Stomach (tissue), 8 donors: ENCODE measurements at regions not wholly inside any gene's neighbourhood (a gene's known extent, or its start where the extent isn't known, plus 50 kb on each side); places are given as distances from the start of the nearest gene placed in this dataset.

Experiments used
- DNase-seq, 2 donors: peaks; one replicate each; pipeline versions ENCODE4 v3.0.0 to v3.0.0-alpha.2; 2013 to 2019
- H3K27ac ChIP-seq, 5 donors: fragments of 200-600 bp in 4 of 5; sonication (generic) in 4 of 5; one replicate each; pipeline ENCODE4 v1.5.1; 2013 to 2019; ENCODE audit warnings: mild to moderate bottlenecking in 1 of 5, moderate library complexity in 1 of 5
- H3K27me3 ChIP-seq, 3 donors: fragments of 200-600 bp; sonication (generic); one replicate each; pipeline ENCODE4 v1.5.1; 2017 to 2019; ENCODE audit warnings: mixed run types in 1 of 3
- H3K36me3 ChIP-seq, 4 donors: fragments of 200-600 bp; sonication (generic); 1 replicate in 3 of 4; 2 replicates in 1 of 4; pipeline ENCODE4 v1.5.1; 2016 to 2019
- H3K4me1 ChIP-seq, 4 donors: fragments of 200-600 bp; sonication (generic); one replicate each; pipeline ENCODE4 v1.5.1; 2016 to 2019
- H3K4me3 ChIP-seq, 4 donors: fragments of 200-600 bp; sonication (generic) in 3 of 4; one replicate each; pipeline ENCODE4 v1.5.1; 2016 to 2019; ENCODE audit warnings: mild to moderate bottlenecking in 1 of 4
- H3K9me3 ChIP-seq, 4 donors: fragments of 200-600 bp; sonication (generic); one replicate each; pipeline ENCODE4 v1.5.1; 2016 to 2019
- EP300 ChIP-seq: sonication (generic); formaldehyde crosslinking; IDR thresholded peaks from one replicate; pipeline ENCODE4 v1.6.1; 2017; ENCODE audit warnings: antibody characterized with exemption
- POLR2A ChIP-seq, 4 donors: fragments of 450-650 bp; IDR thresholded peaks; one replicate each; pipeline ENCODE4 v1.6.1; 2016; ENCODE audit warnings: antibody characterized with exemption in 4 of 4, control low read depth in 2 of 4, mild to moderate bottlenecking in 1 of 4, moderate library complexity in 1 of 4
- POLR2AphosphoS5 ChIP-seq, 3 donors: sonication (generic); formaldehyde crosslinking; IDR thresholded peaks; one replicate each; pipeline ENCODE4 v1.6.1; 2016; ENCODE audit warnings: antibody characterized with exemption in 3 of 3
- WGBS, 5 donors: extraction: QIAGEN DNeasy Blood & Tissue Kit in 3 of 5; methylation state at CpG; one replicate each; pipeline versions ENCODE4 v1.1.5 to v1.1.7; 2013 to 2018; 5-methylcytosine and 5-hydroxymethylcytosine counted together
- intact Hi-C: fragments of 100-400 bp; cut with DNase I; formaldehyde crosslinking; loops from one replicate; pipeline ENCODE4 v1.15.1; 2023; ENCODE audit warnings: low total_unique reads
- TF ChIP-seq, protein P1 (sequence below), 7 experiments: fragments of 450-650 bp in 4 of 7; fragments of 200-600 bp in 3 of 7; sonication (generic) in 3 of 7; IDR thresholded peaks; one replicate each; pipeline ENCODE4 v1.5.1; 2016 to 2019; ENCODE audit warnings: antibody characterized with exemption in 7 of 7, control low read depth in 2 of 7, mild to moderate bottlenecking in 1 of 7
- donor health status: healthy with polysubstance abuse.
- donor health status: Bipolar disorder and iron deficiency.
- donor health status: healthy.

DNA sequence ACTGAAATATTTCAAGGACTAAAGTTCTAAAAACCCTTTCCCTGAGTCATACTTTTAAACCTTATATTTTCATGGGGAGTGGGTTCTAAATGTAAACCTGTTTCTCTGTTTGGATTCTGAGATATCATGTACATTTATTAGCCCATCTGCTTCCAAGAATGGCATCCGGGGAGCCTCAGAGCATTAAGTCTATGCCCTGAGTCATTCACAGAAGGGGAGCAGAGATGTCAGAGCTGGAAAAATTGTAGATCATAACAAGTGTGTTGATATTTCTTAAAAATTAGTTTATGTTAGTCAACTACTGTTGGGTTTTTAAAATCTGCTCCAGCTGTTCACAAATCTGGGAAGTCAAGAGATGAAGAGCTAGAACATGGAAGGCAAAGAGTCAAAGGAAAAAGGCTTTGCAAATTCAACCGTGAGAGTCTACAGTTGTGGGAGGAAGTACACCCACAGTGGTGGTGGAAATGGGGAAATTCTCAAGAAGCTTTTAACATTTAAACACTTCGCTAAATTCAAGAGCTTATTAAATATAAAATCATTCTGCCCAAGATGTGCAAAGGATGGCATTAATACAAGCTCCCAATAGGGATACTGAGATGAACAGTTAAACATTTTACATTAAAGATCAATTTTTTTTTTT lies 70.5 kb upstream of the FLRT2 start:
- H3K27ac ChIP-seq = no peak overlapping the region
- H3K4me3 ChIP-seq = no peak overlapping the region
- 75 to 87% (median 75%) methylated on average over 3 of the region's 3 CpGs for WGBS, 5 donors
- no peaks in the 10 kb centered on the region for H3K27me3 ChIP-seq
- intact Hi-C loops = no loop called here
- H3K9me3 ChIP-seq = no peaks in the 10 kb centered on the region
- peaks cover 0 to 8% (median 4%) of the 10 kb centered on the region in 4 donors for H3K4me1 ChIP-seq
- no peak for TF ChIP-seq POLR2AphosphoS5 (IDR thresholded peaks at IDR 0.05)
- TF ChIP-seq EP300 = no peak
- TF ChIP-seq, protein P1, sequence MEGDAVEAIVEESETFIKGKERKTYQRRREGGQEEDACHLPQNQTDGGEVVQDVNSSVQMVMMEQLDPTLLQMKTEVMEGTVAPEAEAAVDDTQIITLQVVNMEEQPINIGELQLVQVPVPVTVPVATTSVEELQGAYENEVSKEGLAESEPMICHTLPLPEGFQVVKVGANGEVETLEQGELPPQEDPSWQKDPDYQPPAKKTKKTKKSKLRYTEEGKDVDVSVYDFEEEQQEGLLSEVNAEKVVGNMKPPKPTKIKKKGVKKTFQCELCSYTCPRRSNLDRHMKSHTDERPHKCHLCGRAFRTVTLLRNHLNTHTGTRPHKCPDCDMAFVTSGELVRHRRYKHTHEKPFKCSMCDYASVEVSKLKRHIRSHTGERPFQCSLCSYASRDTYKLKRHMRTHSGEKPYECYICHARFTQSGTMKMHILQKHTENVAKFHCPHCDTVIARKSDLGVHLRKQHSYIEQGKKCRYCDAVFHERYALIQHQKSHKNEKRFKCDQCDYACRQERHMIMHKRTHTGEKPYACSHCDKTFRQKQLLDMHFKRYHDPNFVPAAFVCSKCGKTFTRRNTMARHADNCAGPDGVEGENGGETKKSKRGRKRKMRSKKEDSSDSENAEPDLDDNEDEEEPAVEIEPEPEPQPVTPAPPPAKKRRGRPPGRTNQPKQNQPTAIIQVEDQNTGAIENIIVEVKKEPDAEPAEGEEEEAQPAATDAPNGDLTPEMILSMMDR (IDR thresholded peaks at IDR 0.05) = no peak
- no peak for TF ChIP-seq POLR2A (IDR thresholded peaks at IDR 0.05)
- H3K36me3 ChIP-seq = no peaks in the 10 kb centered on the region
- DNase-seq = no peak

DNA sequence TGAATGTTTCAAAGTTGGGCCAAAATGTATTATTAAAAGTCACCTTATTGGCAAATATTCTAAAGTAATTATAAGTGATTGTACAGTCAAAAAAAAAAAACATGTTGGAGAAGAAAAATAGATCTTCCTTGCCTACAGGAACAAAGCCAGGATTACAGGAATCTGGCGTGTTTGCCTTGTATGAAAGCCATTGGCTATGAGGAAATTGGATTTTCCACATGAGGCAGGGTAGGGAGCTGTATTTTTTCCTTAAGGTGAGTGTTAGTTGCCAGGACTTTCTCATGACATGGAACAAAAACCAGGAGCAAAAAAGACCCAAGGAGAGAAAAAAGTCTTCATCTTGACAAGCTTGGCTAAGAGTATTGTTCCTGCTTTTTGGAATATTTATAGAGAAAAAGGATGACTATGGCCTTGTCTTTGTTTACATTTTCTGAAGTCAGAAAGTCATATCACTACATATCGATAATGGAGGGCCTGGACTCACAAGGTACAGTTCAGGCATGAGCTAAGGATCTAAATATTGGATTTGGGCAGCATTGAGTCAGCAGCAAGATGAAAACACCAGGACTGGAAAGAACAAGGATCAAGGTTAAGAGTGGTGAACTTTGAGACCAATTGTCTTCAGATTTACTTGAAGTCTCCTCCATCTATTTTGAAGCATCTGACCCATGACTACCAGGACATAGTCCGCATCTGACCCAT lies 68.4 kb upstream of the FLRT2 start:
- WGBS, 5 donors = 54 to 68% (median 57%) methylated on average over 3 of the region's 3 CpGs

DNA sequence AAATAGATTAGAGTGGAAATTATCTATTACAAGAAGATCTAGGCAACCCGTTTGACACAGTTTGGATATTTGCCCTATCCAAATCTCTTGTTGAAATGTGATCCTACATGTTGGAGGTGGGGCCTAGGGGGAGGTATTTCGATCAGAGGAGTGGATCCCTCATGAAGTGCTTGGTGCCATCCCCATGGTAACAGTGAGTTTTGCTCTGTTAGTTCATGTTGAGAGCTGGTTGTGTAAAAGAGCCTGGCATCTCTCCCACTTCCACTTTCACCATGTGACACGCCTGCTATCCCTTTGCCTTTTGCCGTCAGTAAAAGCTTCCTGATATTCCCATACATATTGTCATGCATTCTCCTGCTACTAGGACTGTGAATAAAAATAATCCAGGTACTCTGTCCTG lies 66.4 kb upstream of the FLRT2 start:
- no peak overlapping the region for H3K4me3 ChIP-seq
- TF ChIP-seq POLR2AphosphoS5 (IDR thresholded peaks at IDR 0.05) = no peak
- TF ChIP-seq POLR2A (IDR thresholded peaks at IDR 0.05) = no peak
- TF ChIP-seq, protein P1 (IDR thresholded peaks at IDR 0.05) = no peak
- TF ChIP-seq EP300 = no peak
- intact Hi-C loops = no loop called here
- no peak overlapping the region for H3K27ac ChIP-seq
- H3K4me1 ChIP-seq = peaks cover 0 to 8% (median 4%) of the 10 kb centered on the region in 4 donors
- peak in 1 of 2 donors; percentile 55 for DNase-seq
- no peaks in the 10 kb centered on the region for H3K9me3 ChIP-seq
- no peaks in the 10 kb centered on the region for H3K36me3 ChIP-seq
- no peaks in the 10 kb centered on the region for H3K27me3 ChIP-seq
- WGBS, 5 donors = 50 to 73% (median 56%) methylated on average over 4 of the region's 4 CpGs

More for the DNA sequence above, 68.4 kb upstream of the FLRT2 start:
- Histone ChIP-seq H3K4me3 (no peak overlapping the region), H3K27ac (peak overlapping the region in 1 of 5 donors; percentile 16), H3K36me3 (no peaks in the 10 kb centered on the region), H3K4me1 (peaks cover 0 to 8% (median 4%) of the 10 kb centered on the region in 4 donors), H3K9me3 (no peaks in the 10 kb centered on the region), H3K27me3 (no peaks in the 10 kb centered on the region)
- intact Hi-C loops = no loop called here
- DNase-seq = no peak
- TF ChIP-seq POLR2AphosphoS5 (IDR thresholded peaks at IDR 0.05) = no peak
- TF ChIP-seq, protein P1 (IDR thresholded peaks at IDR 0.05) = no peak
- TF ChIP-seq POLR2A (IDR thresholded peaks at IDR 0.05) = no peak
- no peak for TF ChIP-seq EP300

DNA sequence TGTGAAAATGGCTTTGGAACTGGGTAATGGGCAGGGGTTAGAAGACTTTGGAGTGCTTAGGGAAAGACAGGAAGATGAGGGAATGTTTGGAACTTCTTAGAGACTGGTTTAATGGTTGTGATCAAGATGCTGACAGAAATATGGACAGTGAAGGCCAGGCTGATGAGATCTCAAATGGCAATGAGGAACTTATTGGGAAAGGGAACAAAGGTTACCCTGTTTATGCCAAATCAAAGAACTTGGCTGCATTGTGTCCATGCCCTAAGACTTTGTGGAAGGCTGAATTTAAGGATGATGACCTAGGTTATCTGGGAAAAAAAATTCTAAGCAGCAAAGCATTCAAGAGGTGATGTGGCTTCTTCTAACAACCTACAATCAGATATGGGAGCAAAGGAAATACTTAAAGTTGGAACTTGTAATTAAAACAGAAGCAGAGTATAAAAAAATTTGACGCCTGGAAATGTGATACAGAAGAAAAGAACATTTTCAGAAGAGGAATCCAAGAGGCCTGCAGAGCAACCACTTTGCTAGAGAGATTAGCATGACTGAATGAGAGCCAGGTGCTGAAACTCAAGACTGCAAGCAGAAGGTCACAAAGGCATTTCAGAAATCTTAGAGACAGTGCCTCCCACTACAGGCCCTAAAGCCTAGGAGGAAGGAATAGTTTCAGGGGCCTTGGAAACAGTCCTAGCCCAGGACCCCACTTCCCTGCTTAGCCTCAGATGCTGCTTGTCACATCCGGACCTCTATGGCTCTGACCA lies 65.6 kb upstream of the FLRT2 start:
- H3K36me3 ChIP-seq = no peaks in the 10 kb centered on the region
- no peak for TF ChIP-seq POLR2A (IDR thresholded peaks at IDR 0.05)
- TF ChIP-seq, protein P1 (IDR thresholded peaks at IDR 0.05) = no peak
- TF ChIP-seq EP300 = no peak
- no peak for TF ChIP-seq POLR2AphosphoS5 (IDR thresholded peaks at IDR 0.05)
- H3K27ac ChIP-seq = no peak overlapping the region
- no peaks in the 10 kb centered on the region for H3K27me3 ChIP-seq
- peaks cover 0 to 8% (median 4%) of the 10 kb centered on the region in 4 donors for H3K4me1 ChIP-seq
- DNase-seq = no peak
- 74 to 100% (median 97%) methylated on average over 2 of the region's 2 CpGs for WGBS, 5 donors
- intact Hi-C loops = no loop called here
- no peaks in the 10 kb centered on the region for H3K9me3 ChIP-seq
- H3K4me3 ChIP-seq = no peak overlapping the region
